ENCODE measurements at regions not wholly inside any gene's neighbourhood (a gene's known extent, or its start where the extent isn't known, plus 50 kb on each side); places are given as distances from the start of the nearest gene placed in this dataset.
A peak's percentile ranks its signal among the peaks of the same experiment; 100 is the strongest.

DNA sequence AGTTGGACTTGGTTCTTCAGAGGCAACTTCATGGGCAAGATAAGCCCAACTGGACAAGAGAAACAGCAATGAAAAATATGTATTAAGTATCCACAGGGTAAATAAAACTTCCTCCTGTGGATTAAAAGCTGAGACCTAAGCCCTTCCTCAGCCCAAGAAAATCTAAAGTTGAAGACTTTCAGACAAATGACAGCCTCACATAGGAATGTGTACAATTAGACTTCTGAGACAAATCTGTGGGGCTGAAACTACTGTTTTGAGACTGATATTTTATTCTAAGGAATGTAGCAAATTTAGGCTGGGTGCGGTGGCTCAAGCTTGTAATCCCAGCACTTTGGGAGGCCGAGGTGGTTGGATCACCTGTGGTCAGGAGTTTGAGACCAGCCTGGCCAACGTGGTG is 74.2 kb upstream of the IL12A start:
- DNase-seq = no peak

DNA sequence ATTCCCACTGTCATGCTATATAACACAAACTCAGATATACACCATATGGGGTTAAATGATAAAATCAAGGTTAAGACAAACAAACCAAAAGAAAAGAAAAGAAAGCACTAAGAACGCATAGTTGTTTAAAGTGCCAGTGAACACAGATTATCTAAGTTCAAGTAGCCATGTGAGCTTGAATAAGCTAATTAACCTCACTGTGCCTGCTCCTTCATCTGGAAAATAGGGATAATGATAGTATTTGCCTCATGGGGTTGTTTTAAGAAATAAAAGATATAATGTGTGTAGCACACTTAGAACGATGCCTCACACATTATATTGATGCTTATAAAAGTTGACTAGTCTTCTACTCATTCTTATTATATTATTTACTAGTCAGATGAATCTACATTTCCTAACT is 72.6 kb upstream of the IL12A start:
- no peak for DNase-seq

DNA sequence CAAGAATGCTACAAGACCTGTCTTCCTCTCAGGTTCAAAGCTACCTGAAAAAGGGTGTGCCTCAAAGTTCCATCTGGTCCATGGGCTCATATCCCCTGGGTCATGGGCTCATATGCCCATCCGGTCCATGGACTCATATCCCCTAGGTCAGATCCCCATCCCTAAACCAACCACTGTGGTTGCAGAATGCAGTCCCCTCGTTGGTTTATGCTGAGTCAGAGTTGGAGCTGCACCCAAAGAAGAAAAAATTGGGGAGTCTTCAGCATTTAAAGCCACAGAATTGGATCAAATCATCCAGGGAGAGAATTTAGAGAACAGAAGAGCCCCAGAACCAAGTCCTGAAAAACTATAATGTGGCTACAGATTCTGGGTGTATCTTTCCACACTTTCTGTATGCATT is 71.5 kb upstream of the IL12A start:
- DNase-seq = no peak

DNA sequence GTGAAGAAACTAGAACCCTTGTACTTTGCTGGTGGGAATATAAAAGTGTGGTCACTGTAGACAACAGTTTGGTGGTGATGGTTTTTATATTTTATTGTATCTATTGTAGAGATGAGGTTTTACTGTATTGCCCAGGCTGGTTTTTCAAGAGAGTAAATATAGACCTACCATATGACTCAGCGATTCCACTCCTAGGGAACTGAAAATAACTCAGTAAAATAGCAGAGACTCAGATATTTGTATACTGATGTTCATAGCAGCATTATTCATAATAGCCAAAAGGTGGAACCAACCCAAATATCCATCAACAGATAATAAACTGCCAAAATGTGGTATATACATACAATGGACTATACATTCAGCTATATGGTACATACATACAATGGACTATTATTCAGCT is 68.8 kb upstream of the IL12A start:
- peak in 2 of 4 experiments; percentile 56 to 62 for DNase-seq

DNA sequence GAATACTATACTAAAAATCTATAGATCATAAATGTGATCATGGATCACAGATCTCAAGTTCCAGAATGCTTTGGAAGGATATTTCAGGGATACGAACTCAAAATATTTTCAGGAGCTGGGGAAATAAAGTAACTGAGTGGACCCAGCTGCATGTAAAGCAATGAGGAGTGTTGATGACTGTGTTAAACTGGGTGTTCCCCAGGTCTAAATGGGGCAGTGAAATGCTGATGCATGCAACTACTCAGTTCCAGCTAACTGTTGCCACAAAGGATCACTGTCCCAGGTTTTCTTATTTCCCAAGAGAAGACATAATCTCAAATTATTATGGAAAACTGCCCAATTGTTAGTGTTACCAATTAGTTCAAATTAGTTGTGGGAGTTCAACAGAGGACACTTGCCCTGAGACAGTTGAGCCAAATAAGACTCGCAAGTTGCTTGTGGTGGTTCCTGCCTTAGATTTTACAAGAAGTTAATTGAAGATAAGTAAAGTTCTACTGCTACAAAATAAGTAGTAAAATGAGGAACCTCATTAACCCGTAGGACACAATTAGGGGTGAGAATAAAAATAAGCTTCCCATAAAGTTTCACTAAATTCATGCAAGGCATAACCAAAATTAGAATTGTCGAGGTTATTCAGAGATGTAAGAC is 66.3 kb upstream of the IL12A start:
- no peak for DNase-seq

DNA sequence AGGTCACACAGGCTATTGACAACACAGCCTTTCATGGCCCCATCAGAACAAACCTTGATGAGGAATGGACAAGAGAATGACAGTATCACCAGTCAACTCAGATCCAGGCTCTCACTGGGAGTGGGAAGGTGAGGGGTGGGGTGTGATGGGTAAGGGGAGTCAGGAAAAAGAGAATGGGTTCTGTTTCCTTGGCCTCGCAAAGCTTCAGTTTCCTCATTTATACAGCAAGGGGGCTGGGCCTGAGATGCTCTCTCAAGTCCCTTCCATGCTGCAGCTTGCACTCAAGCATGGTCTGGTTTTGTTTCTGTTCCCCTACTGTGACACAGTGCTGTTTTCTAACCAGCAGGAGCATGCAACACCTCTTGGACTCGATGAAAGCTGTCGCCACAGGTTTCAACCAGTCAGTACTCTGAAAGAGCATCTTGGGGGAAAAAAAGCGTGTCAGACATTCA is 65.7 kb upstream of the IL12A start:
- DNase-seq = peak in 3 of 4 experiments; percentile 39 to 47 (median 40)

DNA sequence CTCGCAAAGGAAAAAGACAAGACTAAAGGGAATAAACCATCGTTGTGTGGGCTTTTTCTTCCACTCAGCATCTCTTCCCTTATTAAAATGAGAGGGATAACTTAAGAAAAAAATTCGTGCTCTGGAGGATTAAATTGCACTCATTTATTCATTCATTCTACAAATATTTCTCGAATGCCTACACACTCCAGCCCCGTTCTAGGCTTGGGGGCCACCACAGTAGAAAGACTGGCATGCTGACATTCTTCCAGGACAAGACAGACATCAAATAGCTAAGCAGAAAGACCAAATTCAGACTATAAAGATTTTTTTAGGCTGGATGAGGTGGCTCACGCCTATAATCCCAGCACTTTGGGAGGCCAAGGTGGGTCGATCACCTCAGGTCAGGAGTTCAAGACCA is 65.3 kb upstream of the IL12A start:
- DNase-seq = no peak

DNA sequence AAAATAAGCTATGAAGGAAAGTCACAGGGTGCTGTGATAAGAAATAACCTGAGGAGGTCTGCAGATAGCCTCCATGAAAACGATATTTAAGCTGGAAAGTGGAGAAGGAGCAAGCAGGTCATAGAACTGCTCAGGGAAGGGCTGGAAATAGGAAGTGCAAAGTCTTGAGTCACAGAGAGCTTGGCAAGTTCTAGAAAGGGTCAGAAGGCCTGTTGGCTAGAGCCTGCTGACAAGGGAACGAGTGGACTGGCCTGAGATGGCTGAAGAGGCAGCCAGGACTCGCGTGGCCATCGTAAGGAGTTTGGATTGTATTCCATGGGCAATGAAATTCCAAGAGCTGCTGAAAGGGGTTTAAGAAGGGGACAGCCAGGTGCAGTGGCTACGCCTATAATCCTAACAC is 64.7 kb upstream of the IL12A start:
- DNase-seq = peak; percentile 35 to 68 (median 57)

DNA sequence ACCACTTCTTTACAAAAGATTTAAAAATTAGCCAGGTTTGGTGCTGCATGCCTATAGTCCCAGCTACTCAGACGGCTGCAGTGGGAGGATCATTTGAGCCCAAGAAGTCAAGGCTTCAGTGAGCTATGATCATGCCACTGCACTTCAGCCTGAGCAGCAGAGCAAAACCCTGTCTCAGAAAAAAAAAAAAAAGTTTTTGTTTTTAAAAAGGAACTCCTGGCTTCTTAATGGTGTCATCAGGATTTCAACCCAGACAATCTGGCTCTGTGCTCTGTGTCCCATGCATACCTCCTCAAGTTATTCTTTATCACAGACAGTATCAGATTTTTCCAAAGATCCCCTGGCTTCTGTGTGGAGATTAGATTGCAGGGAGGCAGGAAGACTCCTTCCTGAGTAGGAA is 64.2 kb upstream of the IL12A start:
- no peak for DNase-seq

DNA sequence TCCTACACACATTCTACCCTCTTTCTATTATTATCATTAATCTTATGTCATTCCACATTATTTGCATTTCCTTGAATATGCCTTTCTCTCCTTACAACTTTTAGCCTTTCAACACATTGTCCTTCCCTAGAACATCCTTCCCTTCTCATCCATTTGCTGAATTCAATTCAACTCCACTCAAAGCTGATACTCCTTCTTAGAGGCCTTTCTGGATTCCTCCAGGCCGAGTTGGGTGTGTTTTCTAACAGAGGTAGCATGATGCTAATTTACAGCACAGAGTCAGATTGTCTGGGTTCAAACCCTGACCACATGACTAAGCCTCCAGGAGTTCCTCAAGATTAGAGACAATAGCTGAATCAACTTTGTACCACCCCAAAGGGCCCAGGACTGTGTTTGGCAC is 63.4 kb upstream of the IL12A start:
- no peak for DNase-seq

DNA sequence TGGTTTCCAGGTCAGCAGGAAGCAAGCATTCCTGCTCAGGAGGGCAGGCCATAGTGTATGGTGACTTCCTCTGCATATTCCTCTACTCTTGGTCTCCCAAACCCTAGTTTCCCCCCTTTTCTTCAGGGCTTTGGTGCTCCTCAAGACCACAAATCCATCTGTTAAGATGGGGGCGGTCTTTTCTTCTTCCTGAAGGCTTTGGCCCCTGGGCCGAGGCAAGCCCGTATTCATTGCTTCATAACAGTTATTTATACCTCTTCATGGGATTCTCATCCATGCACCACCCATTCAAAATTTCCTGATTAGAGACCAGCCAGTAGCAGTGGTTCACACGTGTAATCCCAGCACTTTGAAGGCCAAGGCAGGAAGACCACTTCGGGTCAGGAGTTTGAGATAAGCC is 62.1 kb upstream of the IL12A start:
- no peak for DNase-seq

DNA sequence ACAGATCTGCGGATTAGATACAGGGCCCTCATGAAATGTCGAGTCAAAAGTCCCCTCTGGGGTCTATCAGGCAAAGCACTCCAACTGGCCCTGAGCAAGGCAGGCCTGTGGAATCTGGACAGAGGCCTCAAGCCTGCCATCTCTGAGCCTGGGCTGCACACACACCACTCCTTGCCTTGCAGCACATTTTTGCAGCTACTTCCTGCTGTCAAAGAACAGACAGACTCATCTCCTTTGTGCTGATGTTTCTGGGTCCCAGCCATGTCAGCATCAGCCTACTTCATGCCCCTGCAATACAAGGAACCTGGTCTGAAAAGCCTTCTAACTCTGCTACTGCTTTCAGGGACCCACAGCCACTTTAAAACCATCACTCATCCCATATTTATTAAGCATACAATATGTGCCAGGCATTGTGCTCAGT is 60.6 kb upstream of the IL12A start:
- peak in 3 of 4 experiments; percentile 45 to 55 (median 48) for DNase-seq

DNA sequence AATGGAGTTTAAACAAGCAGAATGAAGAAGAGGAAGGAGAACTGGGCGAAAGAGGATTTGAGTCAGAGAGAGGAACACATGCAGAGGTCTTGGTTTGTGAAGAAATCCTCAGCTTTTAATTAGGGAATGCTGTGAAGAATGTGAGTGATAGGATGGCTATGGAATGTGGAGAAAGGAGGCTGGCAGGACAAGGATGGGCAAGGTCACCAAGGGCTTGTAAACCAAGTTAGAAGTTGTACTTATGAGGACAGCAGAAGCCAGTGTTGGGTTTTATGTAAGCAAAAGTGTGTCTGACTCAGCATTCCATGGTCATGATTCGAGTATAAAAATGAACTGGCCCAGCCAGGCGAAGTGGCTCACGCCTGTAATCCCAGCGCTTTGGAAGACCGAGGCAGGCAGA is 60.0 kb upstream of the IL12A start:
- peak in 3 of 4 experiments; percentile 22 to 64 (median 47) for DNase-seq

DNA sequence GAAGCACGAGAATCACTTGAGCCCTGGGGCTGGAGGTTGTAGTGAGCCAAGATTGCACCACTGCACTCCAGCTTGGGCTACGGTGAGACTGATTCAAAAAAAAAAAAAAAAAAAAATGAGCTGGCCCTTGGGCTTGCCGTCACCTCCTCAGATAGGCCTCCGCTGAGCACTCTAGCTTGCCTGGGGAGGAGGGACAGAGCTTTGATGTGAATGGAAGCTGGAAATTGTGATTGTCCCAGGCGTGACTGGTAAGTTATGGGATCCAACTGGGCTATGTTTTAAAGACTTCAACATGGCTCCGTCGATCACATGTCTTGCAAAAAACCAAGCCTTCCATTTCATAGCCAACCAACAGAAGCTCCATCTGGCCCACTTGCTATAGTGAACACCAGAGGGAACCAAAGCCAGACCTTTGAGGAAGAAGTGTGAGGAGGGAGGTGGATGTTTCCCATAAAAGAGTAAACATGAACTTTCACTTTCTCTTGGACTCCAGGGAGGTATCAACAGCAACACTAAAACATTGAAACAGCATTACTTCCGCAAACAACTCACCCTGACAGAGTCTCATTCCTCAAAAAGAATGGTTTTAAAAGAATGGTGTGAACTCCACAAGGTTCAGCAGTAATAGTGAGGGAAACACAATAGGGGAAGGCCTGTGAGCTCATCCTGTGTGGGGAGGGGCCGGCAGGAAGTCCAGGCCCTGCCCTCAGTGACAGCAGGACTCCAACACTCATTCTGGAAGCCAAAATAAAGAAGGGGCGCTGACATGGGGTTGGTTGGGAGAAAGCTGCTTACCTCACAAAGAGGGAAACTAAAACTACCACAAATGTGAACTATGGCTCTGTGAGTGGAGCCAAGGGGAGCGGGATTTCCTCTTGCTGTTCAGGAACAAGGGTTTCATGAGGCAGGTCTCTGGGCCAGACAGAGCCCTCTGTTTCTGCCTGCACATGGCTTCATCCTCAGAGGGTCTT is 59.2 kb upstream of the IL12A start:
- DNase-seq = peak; percentile 71 to 90 (median 82)

DNA sequence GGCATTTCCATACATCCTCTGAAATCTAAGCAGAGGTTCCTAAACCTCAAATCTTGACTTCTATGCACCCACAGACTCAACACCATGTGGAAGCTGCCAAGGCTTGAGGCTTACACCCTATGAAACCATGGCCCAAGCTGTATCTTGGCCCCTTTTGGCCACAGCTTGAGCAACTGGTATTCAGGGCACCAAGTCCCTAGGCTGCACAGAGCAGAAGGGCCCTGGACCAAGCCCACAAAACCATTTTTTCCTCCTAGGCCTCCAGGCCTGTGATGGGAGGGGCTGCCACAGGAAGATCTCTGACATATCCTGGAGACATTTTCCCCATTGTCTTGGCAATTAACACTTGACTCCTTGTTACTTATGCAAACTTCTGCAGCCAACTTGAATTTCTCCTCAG is 54.4 kb upstream of the IL12A start:
- DNase-seq = no peak

DNA sequence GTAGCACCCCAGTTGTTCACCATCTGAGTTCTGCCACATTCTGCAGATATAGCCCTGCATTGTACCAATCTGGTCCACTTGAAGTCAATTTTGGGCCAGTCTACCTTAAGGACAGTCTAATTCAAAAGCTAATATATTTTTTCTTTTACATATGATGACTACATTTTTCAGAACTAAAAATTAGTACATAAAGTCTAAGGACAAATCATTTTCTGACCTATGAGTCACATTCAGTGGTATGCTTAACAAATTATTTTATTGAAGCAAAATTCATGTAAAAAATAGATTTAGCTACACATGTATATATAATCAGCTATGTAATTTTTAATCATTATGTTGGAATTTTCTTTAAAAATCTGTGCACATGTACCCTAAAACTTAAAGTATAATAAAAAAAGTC is 52.1 kb upstream of the IL12A start:
- DNase-seq = no peak

DNA sequence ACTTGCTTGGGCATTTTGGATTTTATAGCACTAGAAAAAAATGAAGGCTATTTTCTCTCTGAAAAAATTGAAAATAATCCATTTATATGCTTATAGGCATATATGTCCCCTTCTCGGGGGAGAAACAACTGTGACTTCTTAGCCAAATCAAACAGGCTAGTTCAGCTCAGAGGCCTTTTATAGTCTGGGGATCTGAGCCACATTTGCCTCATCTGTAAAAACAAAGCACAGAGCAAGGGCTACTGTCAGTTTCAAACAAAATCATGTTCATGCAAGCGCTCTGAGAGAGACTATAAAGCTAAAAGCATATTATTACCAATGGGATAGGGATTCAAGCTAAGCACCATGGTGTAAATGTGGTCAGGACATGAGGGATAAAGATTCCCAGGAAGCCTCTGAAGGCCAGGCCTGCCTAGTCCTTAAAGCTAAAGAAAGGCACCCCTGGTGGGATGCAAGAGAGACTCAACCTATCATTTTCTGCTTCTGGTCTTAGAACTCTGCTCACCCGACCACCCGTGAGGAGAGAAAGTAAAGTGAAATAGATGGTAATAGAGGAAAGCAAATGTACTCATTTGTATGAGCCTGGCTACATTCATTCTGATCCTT is 51.0 kb upstream of the IL12A start:
- DNase-seq = no peak

DNA sequence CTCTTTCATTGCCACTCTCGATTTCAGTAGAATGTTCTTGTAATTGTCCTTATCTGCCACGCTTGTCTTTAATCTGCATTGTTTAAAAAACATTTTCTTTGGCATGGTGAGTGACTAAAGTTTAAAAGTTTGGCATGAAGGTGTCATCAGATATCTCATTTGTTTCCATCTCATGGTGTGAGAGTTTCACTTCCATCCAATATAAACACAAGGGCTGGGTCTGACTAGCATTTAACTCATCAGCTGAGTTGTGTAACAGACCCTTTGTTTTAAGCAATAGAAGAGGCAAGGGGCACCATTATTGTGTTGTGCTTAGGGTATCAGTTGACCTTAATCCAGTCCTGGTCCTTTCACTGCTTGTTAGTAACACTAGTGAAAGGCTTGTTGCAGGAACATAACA is 49.9 kb upstream of the IL12A start:
- peak in 2 of 4 experiments; percentile 34 to 42 for DNase-seq
